B cell (primary cell): ENCODE measurements at regions not wholly inside any gene's neighbourhood (a gene's known extent, or its start where the extent isn't known, plus 50 kb on each side); places are given as distances from the start of the nearest gene placed in this dataset.

Experiments
- ATAC-seq: fragments of 200-7000 bp; cut with Tn5 transposase; one replicate; pipeline ENCODE4 v1.10.0; 2021; ENCODE audit warnings: low read depth, mild to moderate bottlenecking, moderate number of reproducible peaks, moderate library complexity
- CTCF ChIA-PET: fragments of 350-600 bp; sonication (Branson Sonifier 250); formaldehyde crosslinking; loops from one replicate; lab custom pipeline; 2021; ENCODE audit warnings: antibody characterized with exemption, inconsistent platforms; lab: Charles Lee
- POLR2A ChIA-PET: fragments of 350-600 bp; sonication (Branson Sonifier 250); formaldehyde crosslinking; loops from one replicate; lab custom pipeline; 2021; ENCODE audit warnings: antibody characterized with exemption; lab: Charles Lee
- DNase-seq: peaks from one replicate; pipeline ENCODE4 v3.0.0; 2013
- H2AFZ ChIP-seq: 2 replicates; pipeline ENCODE4 v1.6.1; 2012; ENCODE audit warnings: mild to moderate bottlenecking, low read depth, low read length; ENCODE audit not compliant: insufficient read depth, poor library complexity, severe bottlenecking
- H3K27ac ChIP-seq, 2 donors: 1 replicate in 1 of 2; 2 replicates in 1 of 2; pipeline ENCODE4 v1.5.1; 2012 to 2013; ENCODE audit warnings: low read length in 2 of 2, mild to moderate bottlenecking in 2 of 2, moderate library complexity in 1 of 2
- H3K27me3 ChIP-seq, 4 experiments: fragments of 200-600 bp in 1 of 4; sonication (generic) in 1 of 4; replicated peaks in 1 of 4; 1 replicate in 2 of 4; 2 replicates in 2 of 4; pipeline versions ENCODE4 v1.6.1 to v1.7.0; 2013 to 2016; ENCODE audit warnings: low read length in 3 of 4, mild to moderate bottlenecking in 2 of 4, mixed read lengths in 1 of 4, moderate library complexity in 1 of 4; ENCODE audit not compliant: insufficient read depth in 4 of 4, control insufficient read depth in 3 of 4; ENCODE audit errors: control extremely low read depth in 1 of 4
- H3K36me3 ChIP-seq, 2 experiments: replicated peaks in 1 of 2; 1 replicate in 1 of 2; 2 replicates in 1 of 2; pipeline versions ENCODE4 v1.6.1 to v1.7.1; 2013; ENCODE audit warnings: low read length in 1 of 2; ENCODE audit not compliant: insufficient read depth in 2 of 2, control insufficient read depth in 1 of 2; ENCODE audit errors: control extremely low read depth in 1 of 2, extremely low read depth in 1 of 2
- H3K4me1 ChIP-seq, 2 donors: fragments of 200-600 bp in 1 of 2; sonication (generic) in 1 of 2; 1 replicate in 1 of 2; 2 replicates in 1 of 2; pipeline versions ENCODE4 v1.5.1 to v1.6.1; 2013 to 2017; ENCODE audit warnings: low read length in 2 of 2; ENCODE audit not compliant: control insufficient read depth in 2 of 2, insufficient read depth in 2 of 2
- H3K4me2 ChIP-seq: replicated peaks from 2 replicates; pipeline ENCODE3; 2012; ENCODE audit warnings: mild to moderate bottlenecking, low read depth, low read length; ENCODE audit not compliant: poor library complexity, severe bottlenecking
- H3K4me3 ChIP-seq, 5 experiments: fragments of 200-600 bp in 1 of 5; sonication (generic) in 1 of 5; 1 replicate in 3 of 5; 2 replicates in 2 of 5; pipeline versions ENCODE4 v1.5.1 to v1.7.0; 2011 to 2016; ENCODE audit warnings: low read length in 4 of 5, mild to moderate bottlenecking in 4 of 5, low read depth in 2 of 5, control low read depth in 1 of 5, moderate library complexity in 1 of 5; ENCODE audit not compliant: insufficient read depth in 1 of 5; ENCODE audit errors: control extremely low read depth in 1 of 5, extremely low read depth in 1 of 5
- H3K79me2 ChIP-seq: fragments of 200-600 bp; sonication (generic); one replicate; pipeline ENCODE4 v1.6.0; 2016; ENCODE audit warnings: low read length; ENCODE audit not compliant: control insufficient read depth, insufficient read depth
- H3K9ac ChIP-seq: fragments of 200-600 bp; sonication (generic); 2 replicates; pipeline ENCODE4 v1.6.1; 2017; ENCODE audit warnings: mild to moderate bottlenecking, low read length, moderate library complexity
- H3K9me3 ChIP-seq, 3 donors: one replicate each; pipeline versions ENCODE4 v1.6.1 to v1.7.1; 2013; ENCODE audit warnings: low read length in 2 of 3; ENCODE audit not compliant: control insufficient read depth in 2 of 3, insufficient read depth in 1 of 3; ENCODE audit errors: control extremely low read depth in 1 of 3
- H4K20me1 ChIP-seq: 2 replicates; pipeline ENCODE4 v1.6.0; 2012; ENCODE audit warnings: mild to moderate bottlenecking, low read length; ENCODE audit not compliant: insufficient read depth, control insufficient read depth, poor library complexity, severe bottlenecking
- H3K27ac Mint-ChIP-seq: one replicate; pipeline ENCODE4 v1.8.0; 2021; ENCODE audit warnings: mixed read lengths
- H3K27me3 Mint-ChIP-seq: one replicate; pipeline ENCODE4 v1.8.0; 2021; ENCODE audit warnings: mixed read lengths
- H3K4me1 Mint-ChIP-seq: one replicate; pipeline ENCODE4 v1.8.0; 2021; ENCODE audit warnings: mixed read lengths
- H3K4me3 Mint-ChIP-seq: one replicate; pipeline ENCODE4 v1.8.0; 2021; ENCODE audit warnings: mixed read lengths
- H3K9me3 Mint-ChIP-seq: one replicate; pipeline ENCODE4 v1.8.0; 2022; ENCODE audit warnings: mixed read lengths; ENCODE audit not compliant: insufficient read depth
- CTCF ChIP-seq: fragments of 200-600 bp; IDR thresholded peaks from one replicate; pipeline ENCODE4 v1.8.0; 2022; ENCODE audit warnings: antibody characterized with exemption, mild to moderate bottlenecking
- EZH2 ChIP-seq: IDR thresholded peaks from 2 replicates; pipeline ENCODE4 v1.6.1; 2012; ENCODE audit warnings: borderline replicate concordance, low read depth, mild to moderate bottlenecking, moderate library complexity, low read length; ENCODE audit not compliant: insufficient read depth, poor library complexity, severe bottlenecking
- WGBS: methylation state at CpG from one replicate; pipeline ENCODE4 v1.1.5; 2013; ENCODE audit warnings: missing lambda C conversion rate; ENCODE audit not compliant: insufficient coverage; 5-methylcytosine and 5-hydroxymethylcytosine counted together
- intact Hi-C: fragments of 100-400 bp; cut with micrococcal nuclease; formaldehyde crosslinking; loops from one replicate; pipeline ENCODE4 v1.10.0; 2022

GRCh38 chr13:73635166-73635787 lies 498.9 kb downstream of the KLF12 start:
- TF ChIP-seq EZH2 (no peak), CTCF (no peak)
- Mint-ChIP-seq H3K4me3 (no peak overlapping the region), H3K27ac (no peak overlapping the region), H3K27me3 (peaks cover 10% of the 10 kb centered on the region), H3K9me3 (peaks cover 2% of the 10 kb centered on the region), H3K4me1 (no peaks in the 10 kb centered on the region)
- POLR2A ChIA-PET = no interaction called here
- no peak for DNase-seq
- no peak overlapping the region for H3K4me2 ChIP-seq
- no peaks in the 10 kb centered on the region for H4K20me1 ChIP-seq
- H3K36me3 ChIP-seq = no peaks in the 10 kb centered on the region
- H3K9me3 ChIP-seq = no peaks in the 10 kb centered on the region
- no peak overlapping the region for H3K4me3 ChIP-seq
- no peak overlapping the region for H3K9ac ChIP-seq
- intact Hi-C loops = no loop called here
- WGBS = 100% methylated on average over 4 of the region's 5 CpGs
- H3K27me3 ChIP-seq = no peaks in the 10 kb centered on the region
- CTCF ChIA-PET = no interaction called here
- no peak overlapping the region for H3K27ac ChIP-seq
- H3K4me1 ChIP-seq = no peaks in the 10 kb centered on the region
- H2AFZ ChIP-seq = no peak overlapping the region
- no peaks in the 10 kb centered on the region for H3K79me2 ChIP-seq
- ATAC-seq = no peak

- Histone ChIP-seq H3K36me3 (no peaks in the 10 kb centered on the region), H3K79me2 (no peaks in the 10 kb centered on the region), H4K20me1 (no peaks in the 10 kb centered on the region), H2AFZ (no peak overlapping the region), H3K27me3 (no peaks in the 10 kb centered on the region), H3K4me1 (no peaks in the 10 kb centered on the region), H3K9me3 (no peaks in the 10 kb centered on the region), H3K4me3 (no peak overlapping the region), H3K27ac (no peak overlapping the region), H3K4me2 (no peak overlapping the region), H3K9ac (no peak overlapping the region)
- H3K4me1 Mint-ChIP-seq = no peaks in the 10 kb centered on the region
- H3K4me3 Mint-ChIP-seq = no peak overlapping the region
- ATAC-seq (no peak), DNase-seq (no peak)
- TF ChIP-seq CTCF = no peak
- no peak for TF ChIP-seq EZH2
- no peak overlapping the region for H3K27ac Mint-ChIP-seq
- CTCF ChIA-PET = no interaction called here
- H3K27me3 Mint-ChIP-seq = peaks cover 10% of the 10 kb centered on the region
- peaks cover 2% of the 10 kb centered on the region for H3K9me3 Mint-ChIP-seq
- WGBS = no CpG with 5 or more reads among the region's 4 CpGs
- intact Hi-C loops = no loop called here
- POLR2A ChIA-PET = no interaction called here
Observed at GRCh38 chr13:73633817-73634460, 500.3 kb downstream of the KLF12 start.
